ENCODE measurements at regions not wholly inside any gene's neighbourhood (a gene's known extent, or its start where the extent isn't known, plus 50 kb on each side); places are given as distances from the start of the nearest gene placed in this dataset.

- no peak for TF ChIP-seq CTCF (IDR thresholded peaks at IDR 0.05)
- H3K27ac Mint-ChIP-seq (ENCODE audit: unreplicated experiment) = no peak overlapping the region
Observed at GRCh38 chr1:79629414-79629813, 622.9 kb upstream of the ADGRL4 start.

GRCh38 chr1:79617777-79618176, 611.2 kb upstream of the ADGRL4 start:
- Mint-ChIP-seq H3K9me3 (ENCODE audit: unreplicated experiment) (peaks cover 2% of the 10 kb centered on the region), H3K27ac (ENCODE audit: unreplicated experiment) (no peak overlapping the region), H3K4me1 (ENCODE audit: unreplicated experiment) (peaks cover 3% of the 10 kb centered on the region), H3K36me3 (ENCODE audit: unreplicated experiment) (no peaks in the 10 kb centered on the region), H3K27me3 (ENCODE audit: unreplicated experiment) (no peaks in the 10 kb centered on the region), H3K4me3 (ENCODE audit: unreplicated experiment) (no peak overlapping the region)
- no peak for DNase-seq (ENCODE audit: extremely low spot score, unreplicated experiment)
- peak; percentile 35 for TF ChIP-seq CTCF (IDR thresholded peaks at IDR 0.05)

More at GRCh38 chr1:79629414-79629813, 622.9 kb upstream of the ADGRL4 start:
- Mint-ChIP-seq H3K36me3 (ENCODE audit: unreplicated experiment) (no peaks in the 10 kb centered on the region), H3K4me1 (ENCODE audit: unreplicated experiment) (peaks cover 3% of the 10 kb centered on the region), H3K4me3 (ENCODE audit: unreplicated experiment) (no peak overlapping the region), H3K9me3 (ENCODE audit: unreplicated experiment) (no peaks in the 10 kb centered on the region), H3K27me3 (ENCODE audit: unreplicated experiment) (no peaks in the 10 kb centered on the region)
- DNase-seq (ENCODE audit: extremely low spot score, unreplicated experiment) = no peak

- TF ChIP-seq CTCF (IDR thresholded peaks at IDR 0.05) = no peak
- Mint-ChIP-seq H3K4me1 (ENCODE audit: unreplicated experiment) (peaks cover 3% of the 10 kb centered on the region), H3K36me3 (ENCODE audit: unreplicated experiment) (no peaks in the 10 kb centered on the region), H3K27ac (ENCODE audit: unreplicated experiment) (no peak overlapping the region), H3K4me3 (ENCODE audit: unreplicated experiment) (no peak overlapping the region), H3K9me3 (ENCODE audit: unreplicated experiment) (no peaks in the 10 kb centered on the region), H3K27me3 (ENCODE audit: unreplicated experiment) (no peaks in the 10 kb centered on the region)
- DNase-seq (ENCODE audit: extremely low spot score, unreplicated experiment) = no peak
Observed at GRCh38 chr1:79614762-79615161, 608.2 kb upstream of the ADGRL4 start.

GRCh38 chr1:79614106-79614505, 607.6 kb upstream of the ADGRL4 start:
- Mint-ChIP-seq H3K9me3 (ENCODE audit: unreplicated experiment) (no peaks in the 10 kb centered on the region), H3K27ac (ENCODE audit: unreplicated experiment) (no peak overlapping the region), H3K36me3 (ENCODE audit: unreplicated experiment) (no peaks in the 10 kb centered on the region)

GRCh38 chr1:79613046-79613445, 606.5 kb upstream of the ADGRL4 start:
- Mint-ChIP-seq H3K9me3 (ENCODE audit: unreplicated experiment) (no peaks in the 10 kb centered on the region), H3K4me3 (ENCODE audit: unreplicated experiment) (no peak overlapping the region), H3K4me1 (ENCODE audit: unreplicated experiment) (peaks cover 3% of the 10 kb centered on the region), H3K36me3 (ENCODE audit: unreplicated experiment) (no peaks in the 10 kb centered on the region), H3K27ac (ENCODE audit: unreplicated experiment) (no peak overlapping the region), H3K27me3 (ENCODE audit: unreplicated experiment) (no peaks in the 10 kb centered on the region)
- DNase-seq (ENCODE audit: extremely low spot score, unreplicated experiment) = no peak
- TF ChIP-seq CTCF (IDR thresholded peaks at IDR 0.05) = no peak

More at GRCh38 chr1:79614106-79614505, 607.6 kb upstream of the ADGRL4 start:
- TF ChIP-seq CTCF (IDR thresholded peaks at IDR 0.05) = no peak
- Mint-ChIP-seq H3K4me3 (ENCODE audit: unreplicated experiment) (no peak overlapping the region), H3K4me1 (ENCODE audit: unreplicated experiment) (peaks cover 3% of the 10 kb centered on the region), H3K27me3 (ENCODE audit: unreplicated experiment) (no peaks in the 10 kb centered on the region)
- no peak for DNase-seq (ENCODE audit: extremely low spot score, unreplicated experiment)
